HG02759 (cell line): ENCODE measurements at regions not wholly inside any gene's neighbourhood (a gene's known extent, or its start where the extent isn't known, plus 50 kb on each side); places are given as distances from the start of the nearest gene placed in this dataset.
"Not testable (repeated sequence)": the region's sequence is repeated elsewhere in the genome, so short reads cannot be mapped to it uniquely, and the experiment has no call there.

Experiments
- ATAC-seq: cut with Tn5 transposase; IDR thresholded peaks from one replicate; pipeline ENCODE4 v1.9.1; 2021; ENCODE audit warnings: mild to moderate bottlenecking, moderate library complexity; ENCODE audit not compliant: unreplicated experiment

DNA sequence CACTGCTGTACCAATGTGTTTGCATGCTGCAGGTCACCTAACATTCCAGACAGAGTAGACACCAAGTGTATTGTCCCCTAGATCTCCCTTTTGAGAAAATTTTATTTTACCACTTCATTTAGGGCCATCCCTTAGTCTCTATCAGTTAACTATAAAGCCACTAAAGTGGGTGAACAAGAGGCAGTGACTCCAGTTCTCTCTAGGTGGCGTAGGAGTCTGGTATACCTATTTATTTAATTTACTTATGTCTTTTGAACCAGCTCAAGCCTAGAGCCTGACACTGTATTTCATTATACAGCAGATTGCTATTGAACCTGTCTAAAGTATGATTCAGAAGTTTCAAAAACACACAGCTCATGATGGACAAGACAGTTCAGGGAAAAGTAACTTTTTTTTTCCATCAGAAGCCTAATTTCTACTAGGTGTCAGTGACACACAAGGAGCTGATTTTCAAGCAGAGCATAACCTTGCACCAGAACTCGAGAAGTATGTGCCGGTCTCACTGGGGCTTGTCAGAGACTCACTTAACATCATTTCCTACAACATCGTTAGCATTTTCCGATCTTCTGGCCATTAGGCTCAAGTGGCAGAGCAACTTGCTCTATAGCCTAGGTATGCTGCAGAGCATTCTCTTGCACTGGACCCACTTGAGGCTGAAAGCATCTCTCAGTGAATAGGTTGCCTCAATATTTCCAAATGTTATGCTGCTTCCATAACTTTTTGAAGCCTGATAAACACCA, 175.4 kb downstream of the CDC14C start:
- no peak for ATAC-seq

DNA sequence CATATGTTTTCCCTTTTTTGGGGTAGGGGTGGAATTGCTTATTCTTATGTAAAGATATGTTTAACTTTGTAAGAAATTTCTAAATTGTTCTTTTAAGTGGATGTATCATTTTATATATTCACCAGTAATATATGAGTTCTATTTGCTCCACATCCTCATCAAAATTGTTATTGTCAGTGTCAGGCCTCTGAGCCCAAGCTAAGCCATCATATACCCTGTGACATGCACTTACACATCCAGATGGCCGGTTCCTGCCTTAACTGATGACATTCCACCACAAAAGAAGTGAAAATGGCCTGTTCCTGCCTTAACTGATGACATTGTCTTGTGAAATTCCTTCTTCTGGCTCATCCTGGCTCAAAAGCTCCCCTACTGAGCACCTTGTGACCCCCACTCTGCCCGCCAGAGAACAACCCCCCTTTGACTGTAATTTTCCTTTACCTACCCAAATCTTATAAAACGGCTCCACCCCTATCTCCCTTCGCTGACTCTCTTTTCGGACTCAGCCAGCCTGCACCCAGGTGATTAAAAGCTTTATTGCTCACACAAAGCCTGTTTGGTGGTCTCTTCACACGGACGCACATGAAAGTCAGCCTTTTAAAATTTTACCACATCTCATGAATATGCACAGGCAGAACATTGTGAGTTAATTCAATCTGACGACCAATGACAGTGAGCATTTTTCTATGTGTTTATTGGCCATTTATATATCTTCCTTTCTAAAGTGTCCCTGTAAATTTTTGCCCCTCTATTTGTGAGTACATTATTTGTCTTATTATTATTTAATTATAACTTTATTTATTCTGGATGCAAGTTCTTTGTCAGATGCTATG, 176.8 kb downstream of the CDC14C start:
- not testable (repeated sequence) for ATAC-seq

DNA sequence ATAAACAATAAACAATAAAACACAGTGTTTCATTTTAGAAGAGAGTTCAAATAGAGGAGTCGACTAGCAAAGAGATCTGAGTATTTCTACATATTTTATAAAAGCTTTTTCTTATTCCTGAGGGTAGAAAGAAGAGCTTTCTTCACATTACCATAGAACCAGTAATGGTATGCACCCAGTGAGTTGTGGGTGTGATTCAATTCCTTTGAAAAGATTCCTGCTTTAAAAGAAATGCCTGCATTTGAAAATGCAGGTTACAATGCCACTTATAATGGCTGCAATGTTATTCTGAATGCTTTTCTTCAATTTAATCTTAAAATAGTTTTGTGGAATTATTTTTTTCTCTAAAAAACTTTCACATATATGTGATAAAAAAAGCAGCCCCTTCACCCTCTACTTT, 178.1 kb downstream of the CDC14C start:
- no peak for ATAC-seq

DNA sequence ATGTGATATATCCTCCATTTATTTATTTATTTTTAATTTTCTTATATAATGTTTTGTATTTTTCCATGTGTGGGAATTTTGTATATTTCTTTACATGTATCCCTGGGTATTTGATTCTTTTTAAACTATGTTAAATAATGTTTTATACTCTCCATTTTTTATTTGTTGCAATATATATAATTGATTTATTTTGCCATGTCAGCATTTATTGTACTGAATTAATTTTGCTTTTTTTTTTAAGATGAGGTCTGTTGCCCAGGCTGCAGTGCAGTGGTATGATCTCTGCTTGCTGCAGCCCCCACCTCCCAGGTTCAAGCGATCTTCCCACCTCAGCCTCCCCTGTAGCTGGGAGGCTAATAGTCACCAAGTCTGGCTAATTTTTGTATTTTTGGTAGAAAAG, 187.4 kb downstream of the CDC14C start:
- no peak for ATAC-seq

DNA sequence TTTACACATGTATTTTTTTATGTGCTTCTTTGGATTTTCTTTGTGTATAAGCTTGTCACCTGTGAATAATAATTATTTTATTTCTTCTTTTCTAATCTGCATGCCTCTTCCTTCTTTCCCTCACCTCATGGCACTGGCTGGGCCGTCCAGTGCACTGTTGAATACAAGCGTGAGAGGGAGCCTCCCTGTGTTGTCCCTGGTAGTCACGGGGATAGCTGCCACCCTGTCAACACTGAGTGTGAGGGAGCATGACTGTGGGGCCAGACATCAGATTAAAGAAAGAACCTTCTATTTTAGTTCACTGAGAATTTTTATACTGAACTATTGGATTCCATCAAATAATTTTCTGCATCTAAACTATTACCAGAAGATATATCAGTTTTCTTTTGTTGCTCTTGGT, 187.9 kb downstream of the CDC14C start:
- no peak for ATAC-seq

DNA sequence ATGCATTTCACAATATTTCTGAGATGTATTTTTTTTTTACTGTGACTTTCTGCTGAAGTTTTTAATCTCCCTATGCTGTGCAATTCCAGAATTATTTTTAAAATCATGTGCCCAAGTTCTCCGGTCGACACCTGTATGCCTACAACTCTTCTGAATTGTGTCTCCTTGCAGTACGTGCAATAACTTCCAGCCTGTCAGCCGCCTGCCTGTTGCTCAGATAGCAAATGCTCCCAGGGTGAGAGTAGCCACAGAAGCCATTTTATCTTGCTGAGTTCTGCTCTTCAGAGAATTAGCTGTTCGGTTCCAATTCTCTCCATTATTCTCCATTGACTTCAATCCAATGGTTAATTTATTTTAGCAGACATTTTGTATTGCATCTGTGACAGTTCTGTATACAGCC, 188.3 kb downstream of the CDC14C start:
- no peak for ATAC-seq

DNA sequence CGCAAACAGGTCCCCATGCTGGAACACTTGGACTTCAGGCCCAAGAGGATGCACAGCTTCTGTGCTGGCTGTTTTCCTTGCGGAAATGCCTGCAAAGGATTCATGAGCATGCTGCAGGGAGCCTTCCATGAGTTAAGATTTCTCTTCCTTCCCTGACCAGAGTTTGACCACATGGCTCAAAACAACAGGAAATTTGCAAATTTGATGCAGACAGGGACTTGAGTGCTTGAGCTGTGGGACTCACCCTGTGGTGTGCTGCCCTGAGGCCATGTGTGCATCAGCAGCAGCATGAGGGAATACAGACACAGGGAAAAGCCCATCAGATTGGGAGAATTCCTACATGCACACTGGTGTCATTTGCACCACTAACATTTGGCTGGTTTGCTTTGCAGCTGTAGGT, 195.4 kb downstream of the CDC14C start:
- ATAC-seq: no peak

DNA sequence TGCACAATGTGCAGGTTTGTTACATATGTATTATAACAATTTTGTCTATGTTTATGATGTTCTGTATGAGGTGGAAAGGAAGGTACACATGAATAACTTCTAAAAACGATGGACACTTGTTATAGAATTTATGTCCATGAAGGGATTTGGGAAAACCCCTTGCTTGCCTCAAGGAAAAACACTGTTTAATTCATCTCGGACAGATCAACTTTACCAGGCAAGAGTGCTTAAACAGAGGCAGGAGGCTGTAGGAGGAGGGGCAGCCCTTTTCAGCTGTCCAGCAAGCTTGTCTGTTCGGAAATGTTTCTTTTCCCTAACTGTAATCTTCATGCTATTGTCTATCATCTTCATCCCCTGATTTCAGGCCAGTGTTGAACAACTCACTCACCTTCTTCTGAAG, 200.9 kb downstream of the CDC14C start:
- no peak for ATAC-seq

DNA sequence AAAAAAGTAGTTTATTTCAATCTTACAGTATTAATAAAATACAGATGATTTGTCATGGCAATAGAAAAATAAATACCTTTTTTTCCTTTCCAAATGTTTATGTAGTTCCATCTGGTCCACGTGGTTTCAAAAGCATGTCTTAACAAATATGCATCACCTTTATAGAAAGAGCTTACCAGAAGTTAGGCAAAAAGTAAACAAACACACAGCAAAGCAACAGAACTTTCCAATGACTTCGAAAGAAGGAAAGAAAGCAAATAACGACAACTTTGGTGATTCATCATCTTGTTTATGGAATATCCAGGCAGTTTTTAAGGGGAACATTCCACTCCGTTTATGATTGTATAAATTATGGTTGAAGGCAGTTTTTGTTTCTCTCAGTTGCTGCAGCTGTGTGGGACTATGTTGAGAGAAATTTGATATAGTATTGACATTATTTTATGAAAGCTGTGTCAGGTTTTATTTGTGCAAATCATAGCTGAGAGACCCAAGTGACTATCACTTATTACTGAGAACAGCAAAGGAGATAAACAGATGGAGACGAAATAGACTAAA, 203.1 kb downstream of the CDC14C start:
- ATAC-seq: no peak

DNA sequence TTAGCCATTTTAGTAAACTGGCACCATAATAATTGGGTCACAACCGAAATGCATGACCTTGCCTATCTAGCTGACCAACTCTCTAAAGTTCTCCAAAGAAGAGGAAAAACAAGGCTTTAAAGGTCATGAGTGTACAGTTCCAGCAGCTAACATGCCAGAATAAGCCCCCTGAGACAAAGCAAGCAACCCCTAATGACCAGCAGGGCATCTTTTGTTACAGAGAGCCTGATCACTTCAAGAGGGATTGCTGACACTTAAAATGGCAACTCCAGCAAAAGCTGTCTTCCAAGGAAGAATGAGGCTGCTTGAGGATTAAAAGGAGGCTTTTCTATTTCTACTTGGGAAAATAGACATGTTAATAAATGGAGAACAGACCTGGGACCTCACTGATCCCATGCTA, 213.6 kb downstream of the CDC14C start:
- ATAC-seq: no peak

DNA sequence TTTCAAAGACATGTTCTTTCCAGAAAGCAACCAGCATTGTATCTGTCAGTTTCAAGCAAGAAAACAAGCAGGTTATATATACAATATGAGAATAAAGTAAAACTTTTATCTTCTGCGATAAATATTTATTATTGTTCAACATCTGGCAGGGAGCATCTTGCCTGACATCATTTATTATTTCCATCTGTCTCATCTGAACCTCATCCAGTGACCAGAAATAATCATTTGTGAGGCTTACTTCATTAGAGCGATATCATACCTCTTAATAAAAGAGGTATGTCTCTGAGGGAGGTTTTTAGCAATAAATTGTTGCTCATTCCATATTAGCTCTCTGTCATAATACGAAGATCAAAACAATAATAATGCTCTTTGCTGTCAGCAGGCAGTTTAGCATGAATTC, 226.1 kb downstream of the CDC14C start:
- ATAC-seq: no peak

DNA sequence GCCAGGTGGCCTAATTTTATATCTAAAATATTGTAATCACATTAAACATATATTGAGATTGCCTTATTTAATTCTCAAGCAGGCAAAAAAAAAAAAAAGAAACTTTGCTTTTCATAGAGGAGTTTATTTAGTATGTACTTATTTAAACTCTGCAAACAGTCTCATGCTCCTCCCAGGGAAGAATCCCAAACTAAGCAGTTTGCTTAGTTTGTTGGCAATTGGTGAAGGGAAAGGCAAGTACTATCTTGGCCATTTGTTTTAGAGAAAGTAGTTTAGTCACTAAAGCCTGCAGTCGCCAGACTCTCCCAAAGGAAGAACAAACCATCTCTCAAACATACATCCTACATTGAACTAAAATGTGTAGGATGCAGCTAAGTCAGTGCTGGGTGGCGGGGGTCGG, 226.8 kb downstream of the CDC14C start:
- no peak for ATAC-seq

DNA sequence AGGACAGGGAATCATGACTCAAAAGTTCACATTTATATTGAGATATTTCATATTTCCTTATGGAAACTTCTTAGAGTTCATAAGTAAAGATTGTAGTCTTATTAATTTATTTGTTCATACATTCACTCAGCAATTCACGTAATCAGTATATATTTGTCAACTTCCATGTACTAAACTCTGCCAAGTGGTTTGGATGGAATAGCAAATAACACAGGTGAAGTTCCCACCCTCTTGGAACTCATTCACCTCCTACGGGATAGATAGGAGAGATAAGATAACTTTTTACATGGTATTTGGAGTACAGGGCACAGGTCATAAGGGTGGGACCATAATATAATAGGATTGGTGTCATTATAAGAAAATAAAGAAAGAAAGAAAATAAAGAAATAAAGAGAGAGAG, 234.0 kb downstream of the CDC14C start:
- ATAC-seq: no peak

DNA sequence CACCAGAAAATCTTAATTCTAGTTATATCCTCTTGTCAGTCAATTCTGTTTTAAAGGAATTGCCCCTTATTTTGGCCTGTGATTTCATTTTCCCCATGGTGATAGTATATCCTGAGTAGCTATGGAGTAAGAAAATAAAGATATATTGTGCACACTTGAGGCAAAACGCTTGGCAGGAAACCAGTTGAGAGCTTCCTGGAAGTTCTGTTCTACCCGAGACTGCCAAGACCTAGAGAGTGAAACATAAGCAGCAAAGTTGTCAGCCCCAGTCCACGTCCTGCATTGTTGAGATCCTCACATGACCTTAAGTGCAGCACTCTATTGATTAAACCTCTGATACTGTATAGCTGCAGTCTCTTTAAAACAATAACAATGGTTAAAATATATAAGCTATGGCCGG, 235.2 kb downstream of the CDC14C start:
- no peak for ATAC-seq

DNA sequence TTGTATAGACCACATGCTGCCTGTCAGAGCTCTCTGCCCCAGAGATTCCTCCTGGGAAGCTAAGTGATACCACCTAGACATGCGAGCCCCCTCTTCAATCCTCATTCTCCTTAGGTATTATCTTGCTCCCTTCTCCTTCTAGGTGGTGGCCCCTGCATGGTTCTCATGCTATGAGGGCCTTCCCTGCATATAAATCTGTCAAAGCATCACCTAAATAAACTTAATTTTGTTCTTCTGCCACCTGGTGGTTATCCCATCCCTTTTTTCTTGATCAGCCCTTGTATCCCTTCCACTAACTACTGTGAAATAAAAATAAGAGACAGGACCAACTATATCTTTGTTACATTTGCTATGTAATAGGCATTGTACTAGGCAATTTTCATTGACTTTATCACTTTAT, 242.1 kb downstream of the CDC14C start:
- ATAC-seq: no peak

DNA sequence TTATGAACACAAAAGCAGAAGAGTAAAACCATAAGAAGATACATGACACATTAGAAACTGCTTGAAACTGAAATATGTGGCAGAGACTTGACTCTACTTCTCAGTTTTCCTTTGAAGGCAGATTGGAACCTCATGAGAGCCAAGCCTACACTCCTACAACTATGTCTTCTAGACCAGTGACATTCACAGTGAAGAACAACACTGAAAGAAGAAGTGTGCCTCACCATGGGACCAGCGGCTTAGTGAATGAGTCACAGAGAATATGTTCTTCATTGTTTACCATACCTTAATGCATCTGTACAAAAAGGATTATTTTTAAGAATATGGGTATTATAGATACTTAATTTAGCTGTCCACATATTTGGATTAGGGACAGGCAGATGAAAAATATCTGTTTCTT, 248.3 kb downstream of the CDC14C start:
- ATAC-seq: no peak

DNA sequence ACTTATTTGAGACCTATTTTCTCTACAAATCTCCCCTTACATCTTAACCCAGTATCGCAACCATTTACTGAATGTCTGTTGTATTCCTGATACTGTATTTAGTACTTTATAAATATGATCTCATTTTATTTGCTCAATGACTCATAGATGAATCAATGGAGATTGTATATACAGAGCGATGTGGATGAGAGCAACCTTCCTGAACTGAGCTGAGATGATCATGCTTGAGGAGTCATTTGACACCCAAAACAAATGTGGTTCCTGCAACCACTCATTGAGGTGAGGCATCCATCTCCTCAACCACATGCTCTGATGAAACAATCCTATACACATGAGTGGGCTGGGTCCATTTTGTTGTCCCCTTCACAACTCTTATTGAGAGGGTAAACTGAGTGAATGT, 250.0 kb downstream of the CDC14C start:
- ATAC-seq: no peak

DNA sequence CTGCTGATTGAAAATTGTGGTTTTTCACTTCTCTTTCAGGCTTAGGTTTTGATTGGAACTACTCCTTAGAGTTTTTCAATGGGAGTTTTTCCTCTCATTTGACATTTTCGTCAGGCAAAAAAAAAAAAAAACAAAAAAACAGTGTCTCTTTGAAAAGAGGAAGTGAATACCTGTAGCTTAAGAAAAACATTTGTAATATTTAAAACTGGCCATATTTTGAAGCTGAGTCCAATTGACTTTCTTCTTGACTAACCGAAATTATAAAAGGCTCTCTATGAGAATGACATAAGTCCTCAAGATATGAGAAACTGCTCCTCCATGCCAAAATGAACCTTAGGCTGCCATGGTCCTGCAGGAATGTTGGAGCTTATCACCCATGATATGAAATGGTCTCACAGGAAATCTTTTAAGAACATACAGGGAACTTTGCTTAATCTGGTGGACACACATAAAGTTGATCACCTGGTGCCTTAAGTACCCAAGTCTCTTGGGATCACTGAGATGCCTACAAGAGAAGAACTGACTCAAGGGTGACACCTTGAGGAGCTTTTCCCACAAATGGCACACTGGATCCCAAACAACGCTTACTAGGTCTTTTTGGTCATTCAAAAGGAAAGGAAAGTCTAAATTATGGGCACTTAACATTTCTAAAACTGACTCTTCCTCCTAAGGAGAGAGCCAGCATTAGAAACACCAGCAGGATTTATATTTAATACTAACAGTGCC, 263.4 kb downstream of the CDC14C start:
- no peak for ATAC-seq

DNA sequence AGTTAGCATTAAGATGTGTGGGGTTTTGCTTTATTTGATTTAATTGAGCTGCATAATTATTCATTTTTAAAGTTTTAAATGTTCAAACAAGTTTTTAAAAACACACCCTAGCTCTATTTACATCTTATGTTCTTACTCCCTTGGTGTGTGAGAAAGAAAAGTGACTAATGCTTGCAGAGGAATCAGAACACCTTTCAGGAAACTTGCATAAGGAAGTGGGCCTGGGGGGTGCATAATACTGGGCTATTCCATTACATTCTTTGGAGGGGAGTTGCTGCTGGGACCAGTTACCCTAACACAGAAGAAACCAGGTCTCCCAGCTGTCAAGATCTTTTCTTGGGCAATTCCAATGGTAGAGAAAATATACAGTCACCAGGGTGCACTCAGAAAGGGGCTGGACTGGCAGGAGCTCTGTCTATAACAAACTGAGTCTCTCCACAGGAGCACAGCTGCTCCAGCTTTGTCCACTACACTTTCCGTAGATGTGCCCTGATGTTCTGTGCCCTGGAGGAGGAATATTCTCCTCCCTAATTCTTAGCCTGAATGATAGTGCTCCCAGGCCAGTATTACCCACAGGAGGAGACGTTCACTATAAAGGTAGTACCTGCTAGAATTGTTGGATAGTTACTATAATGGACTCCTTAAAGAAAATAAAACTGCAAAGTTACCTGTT, 304.2 kb downstream of the CDC14C start:
- ATAC-seq: no peak

DNA sequence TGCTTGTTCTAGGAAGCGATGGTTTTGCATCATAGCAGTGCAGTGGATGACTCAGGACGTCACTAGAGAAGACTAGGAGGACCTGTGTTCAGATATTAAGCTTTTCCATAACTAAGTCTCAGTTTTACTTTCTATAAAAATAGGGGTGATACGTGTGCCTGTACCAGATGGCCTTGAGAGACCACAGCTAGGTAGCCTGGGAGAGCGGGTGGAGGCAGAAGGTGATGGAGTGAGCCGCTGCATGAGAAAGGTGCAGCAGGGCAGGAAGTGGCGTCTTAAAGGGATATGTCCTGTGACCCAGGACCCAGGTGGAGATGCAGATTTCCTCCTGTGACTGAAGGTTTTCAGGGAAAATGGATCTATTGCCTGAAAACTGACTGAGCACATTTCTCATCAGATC, 304.9 kb downstream of the CDC14C start:
- ATAC-seq: no peak

DNA sequence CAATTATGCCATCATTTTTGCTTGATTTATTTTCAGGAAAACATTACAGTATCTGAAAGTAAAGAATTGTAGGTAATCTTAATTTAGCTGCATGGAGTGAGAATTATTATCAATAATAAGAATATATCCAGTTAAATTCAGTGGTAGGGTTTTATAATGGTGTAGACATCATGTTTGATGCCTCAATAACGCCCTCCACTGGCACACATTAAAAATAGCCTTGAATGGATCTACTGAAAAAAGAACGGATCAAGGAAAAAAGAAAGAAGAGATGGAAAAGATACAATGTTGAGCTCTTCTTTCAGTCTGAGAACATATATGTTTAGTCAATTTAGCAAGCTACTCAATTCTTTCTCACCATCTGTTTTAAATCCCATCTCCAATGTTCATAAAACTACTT, 319.2 kb downstream of the CDC14C start:
- no peak for ATAC-seq
